Kidney epithelial cell (primary cell): ENCODE measurements at regions not wholly inside any gene's neighbourhood (a gene's known extent, or its start where the extent isn't known, plus 50 kb on each side); places are given as distances from the start of the nearest gene placed in this dataset.

Source experiments
- DNase-seq: peaks from one replicate; pipeline ENCODE4 v3.0.0-alpha.2; 2010; ENCODE audit warnings: low read depth
- H3K27me3 ChIP-seq: 2 replicates; pipeline ENCODE4 v1.6.0; 2011; ENCODE audit warnings: low read length; ENCODE audit not compliant: control insufficient read depth, insufficient read depth
- H3K36me3 ChIP-seq: 2 replicates; pipeline ENCODE4 v1.5.1; 2011; ENCODE audit warnings: low read length; ENCODE audit not compliant: control insufficient read depth, insufficient read depth
- H3K4me3 ChIP-seq: 2 replicates; pipeline ENCODE4 v1.5.1; 2011; ENCODE audit warnings: low read depth, mild to moderate bottlenecking, control low read depth, low read length
- CTCF ChIP-seq: IDR thresholded peaks from 2 replicates; pipeline ENCODE4 v1.5.1; 2011; ENCODE audit warnings: mild to moderate bottlenecking, moderate library complexity, low read length, control low read depth, inconsistent platforms; ENCODE audit not compliant: insufficient read depth, poor library complexity, severe bottlenecking

GRCh38 chr18:60865801-60866200 lies 467.4 kb upstream of the CDH20 start:
- TF ChIP-seq CTCF, result no peak
- no peak for DNase-seq
- no peaks in the 10 kb centered on the region for H3K27me3 ChIP-seq
- H3K4me3 ChIP-seq, result no peak overlapping the region
- no peaks in the 10 kb centered on the region for H3K36me3 ChIP-seq

GRCh38 chr18:60870261-60871153 lies 462.7 kb upstream of the CDH20 start:
- no peaks in the 10 kb centered on the region for H3K36me3 ChIP-seq
- DNase-seq, result no peak
- H3K27me3 ChIP-seq, result no peaks in the 10 kb centered on the region
- H3K4me3 ChIP-seq, result no peak overlapping the region
- TF ChIP-seq CTCF, result no peak

- no peak for DNase-seq
- no peaks in the 10 kb centered on the region for H3K27me3 ChIP-seq
- TF ChIP-seq CTCF, result no peak
- no peaks in the 10 kb centered on the region for H3K36me3 ChIP-seq
- H3K4me3 ChIP-seq, result no peak overlapping the region
These were observed 460.8 kb upstream of the CDH20 start for GRCh38 chr18:60872434-60872833.

- DNase-seq, result no peak
- no peak for TF ChIP-seq CTCF
These were observed 459.5 kb upstream of the CDH20 start for GRCh38 chr18:60873708-60874107.

GRCh38 chr18:60875957-60876507 lies 457.2 kb upstream of the CDH20 start:
- Histone ChIP-seq H3K4me3 (no peak overlapping the region), H3K27me3 (no peaks in the 10 kb centered on the region), H3K36me3 (no peaks in the 10 kb centered on the region)
- DNase-seq, result no peak
- no peak for TF ChIP-seq CTCF

More at GRCh38 chr18:60873708-60874107, 459.5 kb upstream of the CDH20 start:
- Histone ChIP-seq H3K4me3 (no peak overlapping the region), H3K36me3 (no peaks in the 10 kb centered on the region), H3K27me3 (no peaks in the 10 kb centered on the region)
